ENCODE measurements at regions not wholly inside any gene's neighbourhood (a gene's known extent, or its start where the extent isn't known, plus 50 kb on each side); places are given as distances from the start of the nearest gene placed in this dataset.

DNA sequence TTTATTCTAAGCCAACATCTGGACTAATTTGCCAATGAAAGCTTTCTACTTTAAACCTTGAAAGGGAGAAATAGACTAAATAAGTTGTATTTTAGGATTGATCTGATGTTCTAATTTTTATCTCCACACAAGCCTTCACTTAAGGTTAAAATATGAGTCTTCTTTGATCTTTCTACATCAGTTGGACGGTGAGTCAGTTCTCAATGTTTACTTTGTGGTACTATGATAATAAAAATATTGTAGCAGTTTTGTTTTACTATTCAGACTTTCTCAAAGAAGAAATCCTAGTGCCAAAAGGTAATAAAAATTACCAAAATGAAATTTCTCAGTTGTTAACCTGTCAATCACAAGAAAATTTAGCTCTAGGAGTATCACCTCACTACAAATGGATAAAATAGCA lies 203.5 kb upstream of the RGMB start:
- ChIA-PET CTCF (ENCODE audit: partially characterized antibody) (interaction anchor here (0.8 to 1.0 kb wide), 2 partner anchors 12 kb away, joined by 3 read pairs; no protein-coding TSS in a partner anchor), POLR2A (ENCODE audit: partially characterized antibody) (no interaction called here)
- Histone ChIP-seq H4K5ac (ENCODE audit: insufficient read length, low read depth, low read length) (no peak overlapping the region), H4K91ac (replicated peaks; ENCODE audit: insufficient read length, low read length) (no peak overlapping the region), H3K79me2 (ENCODE audit: control insufficient read depth in 1 of 2, insufficient read depth in 2 of 2, low read length in 2 of 2) (no peaks in the 10 kb centered on the region), H2BK120ac (replicated peaks; ENCODE audit: low read depth, low read length) (no peak overlapping the region), H3K4me3 (ENCODE audit: extremely low read depth in 1 of 4, insufficient read depth in 2 of 4, low read depth in 3 of 4, low read length in 4 of 4) (no peak overlapping the region), H3K4ac (replicated peaks; ENCODE audit: insufficient read length, low read depth, low read length) (no peak overlapping the region), H3K27ac (ENCODE audit: low read depth, low read length) (no peak overlapping the region), H3K79me1 (ENCODE audit: low read depth, low read length) (no peaks in the 10 kb centered on the region), H3K9me3 (ENCODE audit: insufficient read depth in 2 of 2, low read depth in 1 of 2, low read length in 1 of 2) (no peaks in the 10 kb centered on the region), H3K36me3 (ENCODE audit: control insufficient read depth in 2 of 4, insufficient read depth in 4 of 4, low read length in 3 of 4) (no peaks in the 10 kb centered on the region), H2BK12ac (ENCODE audit: low read depth, low read length) (no peak overlapping the region), H2AK5ac (ENCODE audit: low read depth, low read length) (no peak overlapping the region), H3K23me2 (ENCODE audit: low read depth, low read length) (no peaks in the 10 kb centered on the region), H4K20me1 (replicated peaks in 1 of 2; ENCODE audit: control insufficient read depth in 1 of 2, insufficient read depth in 2 of 2, low read length in 2 of 2) (no peaks in the 10 kb centered on the region), H3K14ac (ENCODE audit: insufficient read length) (no peak overlapping the region), H2BK20ac (ENCODE audit: low read length) (no peak overlapping the region), H3K18ac (ENCODE audit: extremely low read depth, low read length) (no peak overlapping the region), H3K23ac (ENCODE audit: insufficient read length) (no peak overlapping the region), H2AFZ (ENCODE audit: low read length) (no peak overlapping the region), H3K4me1 (replicated peaks in 1 of 4; ENCODE audit: control insufficient read depth in 3 of 4, insufficient read depth in 4 of 4, low read length in 3 of 4) (no peaks in the 10 kb centered on the region), H2BK5ac (ENCODE audit: low read depth, low read length) (no peak overlapping the region), H3K56ac (replicated peaks; ENCODE audit: insufficient read length, low read depth, low read length) (no peak overlapping the region), H3K9ac (replicated peaks in 1 of 4; ENCODE audit: extremely low read depth in 1 of 4, low read depth in 3 of 4, low read length in 3 of 4) (no peak overlapping the region), H2BK15ac (ENCODE audit: low read length) (no peak overlapping the region), H3K27me3 (replicated peaks in 1 of 4; ENCODE audit: control insufficient read depth in 3 of 4, extremely low read depth in 1 of 4, insufficient read depth in 3 of 4, low read length in 3 of 4) (no peaks in the 10 kb centered on the region), H3K4me2 (ENCODE audit: insufficient read depth in 1 of 2, low read depth in 2 of 2, low read length in 2 of 2) (no peak overlapping the region), H4K8ac (ENCODE audit: extremely low read depth, insufficient read depth, low read length) (no peak overlapping the region)
- no peak for DNase-seq (ENCODE audit: low read depth in 1 of 2, low spot score in 2 of 2)
- TF ChIP-seq SP4 (IDR thresholded peaks at IDR 0.05; ENCODE audit: low read length) (no peak), RAD21 (IDR thresholded peaks at IDR 0.05 in 1 of 2, conservative IDR thresholded peaks at IDR 0.05 in 1 of 2; ENCODE audit: low read depth in 2 of 2, low read length in 2 of 2) (no peak), SP2 (IDR thresholded peaks at IDR 0.05; ENCODE audit: low read length) (no peak), FOSL1 (IDR thresholded peaks at IDR 0.05; ENCODE audit: insufficient read depth, low read depth, low read length) (no peak), EGR1 (IDR thresholded peaks at IDR 0.05; ENCODE audit: borderline replicate concordance, low read depth, low read length) (no peak), SAP30 (IDR thresholded peaks at IDR 0.05; ENCODE audit: insufficient read depth, insufficient replicate concordance, low read length) (no peak), CBX5 (IDR thresholded peaks at IDR 0.05; ENCODE audit: low read depth, low read length) (no peak), SIRT6 (IDR thresholded peaks at IDR 0.05; ENCODE audit: low read length) (no peak), SIX5 (IDR thresholded peaks at IDR 0.05; ENCODE audit: low read depth, low read length) (no peak), JUN (IDR thresholded peaks at IDR 0.05; ENCODE audit: low read depth, low read length) (no peak), RBBP5 (IDR thresholded peaks at IDR 0.05; ENCODE audit: borderline replicate concordance, low read depth, low read length) (no peak), RXRA (IDR thresholded peaks at IDR 0.05; ENCODE audit: insufficient read depth, low read depth, low read length) (no peak), KDM4A (IDR thresholded peaks at IDR 0.05; ENCODE audit: low read depth, low read length, severe bottlenecking) (no peak), PHF8 (conservative IDR thresholded peaks at IDR 0.05; ENCODE audit: low read depth, low read length) (no peak)
- 95% methylated on average over 1 of the region's 1 CpG; no CpG with 5 or more reads in 1 of the 2 experiments for WGBS, 2 experiments (ENCODE audit: extremely low coverage in 1 of 2, insufficient coverage in 1 of 2, insufficient read length in 1 of 2, insufficient replicate concordance in 2 of 2, low coverage in 1 of 2, low lambda C conversion rate in 2 of 2, missing lambda C conversion rate in 1 of 2)
- FAIRE-seq = no peak

Measured in H1 (cell line).